ENCODE measurements at regions not wholly inside any gene's neighbourhood (a gene's known extent, or its start where the extent isn't known, plus 50 kb on each side); places are given as distances from the start of the nearest gene placed in this dataset.

DNA sequence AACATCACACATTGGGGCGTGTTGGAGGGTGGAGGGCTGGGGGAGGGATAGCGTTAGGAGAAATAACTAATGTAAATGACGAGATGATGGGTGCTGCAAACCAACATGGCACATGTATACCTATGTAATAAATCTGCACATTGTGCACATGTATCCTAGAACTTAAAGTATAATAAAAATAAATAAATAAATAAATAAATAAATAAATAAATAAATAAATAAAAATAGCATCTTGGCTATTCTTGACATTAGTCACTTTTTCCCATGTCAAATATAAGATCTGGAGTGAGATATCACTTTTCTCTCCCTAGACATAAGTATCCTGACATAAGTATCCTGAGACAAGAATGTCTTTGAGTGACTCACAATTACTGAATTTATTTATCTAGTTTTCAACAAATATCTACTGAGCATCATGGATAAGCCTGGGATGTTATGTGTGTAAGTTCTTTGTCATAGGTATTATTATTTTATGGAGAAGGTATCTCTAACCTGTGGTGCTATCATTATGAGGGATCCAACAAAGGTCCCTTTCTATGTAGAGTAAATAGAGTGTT is 691.3 kb downstream of the SORCS1 start:
- ATAC-seq (ENCODE audit: insufficient read depth, low FRiP score) (no peak), DNase-seq (no peak)
- no peaks in the 10 kb centered on the region for H3K4me1 ChIP-seq (ENCODE audit: control insufficient read depth in 5 of 5, insufficient read depth in 5 of 5, low read length in 5 of 5)
- TF ChIP-seq, protein P1, sequence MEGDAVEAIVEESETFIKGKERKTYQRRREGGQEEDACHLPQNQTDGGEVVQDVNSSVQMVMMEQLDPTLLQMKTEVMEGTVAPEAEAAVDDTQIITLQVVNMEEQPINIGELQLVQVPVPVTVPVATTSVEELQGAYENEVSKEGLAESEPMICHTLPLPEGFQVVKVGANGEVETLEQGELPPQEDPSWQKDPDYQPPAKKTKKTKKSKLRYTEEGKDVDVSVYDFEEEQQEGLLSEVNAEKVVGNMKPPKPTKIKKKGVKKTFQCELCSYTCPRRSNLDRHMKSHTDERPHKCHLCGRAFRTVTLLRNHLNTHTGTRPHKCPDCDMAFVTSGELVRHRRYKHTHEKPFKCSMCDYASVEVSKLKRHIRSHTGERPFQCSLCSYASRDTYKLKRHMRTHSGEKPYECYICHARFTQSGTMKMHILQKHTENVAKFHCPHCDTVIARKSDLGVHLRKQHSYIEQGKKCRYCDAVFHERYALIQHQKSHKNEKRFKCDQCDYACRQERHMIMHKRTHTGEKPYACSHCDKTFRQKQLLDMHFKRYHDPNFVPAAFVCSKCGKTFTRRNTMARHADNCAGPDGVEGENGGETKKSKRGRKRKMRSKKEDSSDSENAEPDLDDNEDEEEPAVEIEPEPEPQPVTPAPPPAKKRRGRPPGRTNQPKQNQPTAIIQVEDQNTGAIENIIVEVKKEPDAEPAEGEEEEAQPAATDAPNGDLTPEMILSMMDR (IDR thresholded peaks at IDR 0.05; ENCODE audit: control extremely low read depth, extremely low read depth) = no peak
- H3K27ac ChIP-seq (ENCODE audit: low read depth in 1 of 2, low read length in 1 of 2) = no peak overlapping the region
- WGBS, 2 donors = 83 to 91% methylated on average over 3 of the region's 3 CpGs
- H3K9ac ChIP-seq (ENCODE audit: insufficient read depth in 1 of 2, low read length in 2 of 2) = no peak overlapping the region
- no peak overlapping the region for H3K4me3 ChIP-seq
- no peaks in the 10 kb centered on the region for H3K27me3 ChIP-seq (ENCODE audit: control insufficient read depth in 3 of 3, insufficient read depth in 3 of 3, low read length in 2 of 3)
- no peaks in the 10 kb centered on the region for H3K36me3 ChIP-seq (ENCODE audit: control insufficient read depth in 4 of 4, insufficient read depth in 4 of 4, low read length in 4 of 4)
- no peaks in the 10 kb centered on the region for H3K9me3 ChIP-seq (ENCODE audit: control insufficient read depth in 4 of 4, insufficient read depth in 3 of 4, low read length in 3 of 4)

DNA sequence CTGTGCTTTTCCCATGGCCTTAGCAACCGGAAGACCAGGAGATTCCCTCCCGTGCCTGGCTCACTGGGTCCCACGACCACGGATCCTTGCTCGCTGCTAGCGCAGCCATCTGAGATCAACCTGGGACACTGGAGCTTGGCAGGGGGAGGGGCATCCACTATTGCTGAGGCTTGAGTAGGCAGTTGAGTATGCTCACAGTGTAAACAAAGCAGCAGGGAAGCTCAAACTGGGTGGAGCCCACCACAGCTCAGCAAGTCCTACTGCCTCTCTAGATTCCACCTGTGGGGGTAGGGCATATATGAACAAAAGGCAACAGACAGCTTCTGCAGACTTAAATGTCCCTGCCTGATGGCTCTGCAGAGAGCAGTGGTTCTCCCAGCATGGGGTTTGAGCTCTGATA is 697.0 kb downstream of the SORCS1 start:
- Histone ChIP-seq H3K27ac (ENCODE audit: low read depth in 1 of 2, low read length in 1 of 2) (no peak overlapping the region), H3K4me1 (ENCODE audit: control insufficient read depth in 5 of 5, insufficient read depth in 5 of 5, low read length in 5 of 5) (no peaks in the 10 kb centered on the region), H3K9ac (ENCODE audit: insufficient read depth in 1 of 2, low read length in 2 of 2) (no peak overlapping the region), H3K9me3 (ENCODE audit: control insufficient read depth in 4 of 4, insufficient read depth in 3 of 4, low read length in 3 of 4) (peaks cover 0 to 4% (median 1%) of the 10 kb centered on the region in 4 donors), H3K36me3 (ENCODE audit: control insufficient read depth in 4 of 4, insufficient read depth in 4 of 4, low read length in 4 of 4) (no peaks in the 10 kb centered on the region), H3K27me3 (ENCODE audit: control insufficient read depth in 3 of 3, insufficient read depth in 3 of 3, low read length in 2 of 3) (no peaks in the 10 kb centered on the region), H3K4me3 (no peak overlapping the region)
- ATAC-seq (ENCODE audit: insufficient read depth, low FRiP score) (no peak), DNase-seq (no peak)
- TF ChIP-seq, protein P1 (IDR thresholded peaks at IDR 0.05; ENCODE audit: control extremely low read depth, extremely low read depth) = no peak
- 91 to 93% methylated on average over 6 of the region's 6 CpGs for WGBS, 2 donors

DNA sequence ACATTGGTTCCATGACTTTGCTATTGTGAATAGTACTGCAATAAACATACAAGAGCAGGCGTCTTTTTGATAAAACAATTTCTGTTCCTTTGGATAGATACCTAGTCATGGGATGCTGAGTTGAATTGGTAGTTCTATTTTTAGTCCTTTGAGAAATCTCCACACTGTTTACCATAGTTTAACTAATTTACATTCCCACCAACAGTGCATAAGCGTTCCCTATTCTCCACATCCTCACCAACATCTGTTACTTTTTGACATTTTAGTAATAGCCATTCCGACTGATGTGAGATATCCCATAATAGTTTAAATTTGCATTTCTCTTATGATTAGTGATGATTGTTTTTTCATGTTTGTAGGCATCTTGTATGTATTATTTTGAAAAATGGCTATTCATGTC is 707.0 kb downstream of the SORCS1 start:
- TF ChIP-seq, protein P1 (IDR thresholded peaks at IDR 0.05; ENCODE audit: control extremely low read depth, extremely low read depth) = no peak

DNA sequence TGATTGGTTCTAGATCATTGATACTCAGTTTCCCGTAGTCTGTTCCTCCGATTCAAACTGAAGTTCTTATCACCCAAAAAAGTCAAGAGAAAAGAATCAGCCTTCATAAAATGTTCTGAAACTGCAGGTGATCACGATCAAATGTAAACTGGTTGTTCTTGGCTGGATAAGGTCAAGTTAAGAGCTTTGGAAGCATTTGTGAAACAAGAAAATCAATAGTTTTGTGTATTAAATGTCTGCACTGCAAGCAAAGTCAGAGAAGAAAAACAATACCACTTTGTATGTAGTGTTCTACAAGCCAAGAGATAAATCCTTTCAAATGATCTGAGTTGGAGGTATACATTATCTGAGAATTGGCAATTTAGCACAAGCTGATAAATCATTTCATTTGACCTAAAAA is 710.3 kb downstream of the SORCS1 start:
- no peak for DNase-seq
- no peak overlapping the region for H3K9ac ChIP-seq (ENCODE audit: insufficient read depth in 1 of 2, low read length in 2 of 2)
- no peaks in the 10 kb centered on the region for H3K27me3 ChIP-seq (ENCODE audit: control insufficient read depth in 3 of 3, insufficient read depth in 3 of 3, low read length in 2 of 3)
- no peak overlapping the region for H3K27ac ChIP-seq (ENCODE audit: low read depth in 1 of 2, low read length in 1 of 2)
- H3K4me1 ChIP-seq (ENCODE audit: control insufficient read depth in 5 of 5, insufficient read depth in 5 of 5, low read length in 5 of 5) = no peaks in the 10 kb centered on the region
- no peak overlapping the region for H3K4me3 ChIP-seq
- H3K36me3 ChIP-seq (ENCODE audit: control insufficient read depth in 4 of 4, insufficient read depth in 4 of 4, low read length in 4 of 4) = no peaks in the 10 kb centered on the region
- TF ChIP-seq, protein P1 (IDR thresholded peaks at IDR 0.05; ENCODE audit: control extremely low read depth, extremely low read depth) = no peak
- ATAC-seq (ENCODE audit: insufficient read depth, low FRiP score) = no peak
- H3K9me3 ChIP-seq (ENCODE audit: control insufficient read depth in 4 of 4, insufficient read depth in 3 of 4, low read length in 3 of 4) = no peaks in the 10 kb centered on the region
- 86 to 90% methylated on average over 3 of the region's 3 CpGs for WGBS, 2 donors

More for the DNA sequence above, 707.0 kb downstream of the SORCS1 start:
- H3K4me3 ChIP-seq = no peak overlapping the region
- H3K4me1 ChIP-seq (ENCODE audit: control insufficient read depth in 5 of 5, insufficient read depth in 5 of 5, low read length in 5 of 5) = no peaks in the 10 kb centered on the region
- H3K36me3 ChIP-seq (ENCODE audit: control insufficient read depth in 4 of 4, insufficient read depth in 4 of 4, low read length in 4 of 4) = no peaks in the 10 kb centered on the region
- no peak for DNase-seq
- WGBS, 2 donors = 87 to 90% methylated on average over 3 of the region's 3 CpGs
- H3K9me3 ChIP-seq (ENCODE audit: control insufficient read depth in 4 of 4, insufficient read depth in 3 of 4, low read length in 3 of 4) = no peaks in the 10 kb centered on the region
- H3K9ac ChIP-seq (ENCODE audit: insufficient read depth in 1 of 2, low read length in 2 of 2) = no peak overlapping the region
- no peaks in the 10 kb centered on the region for H3K27me3 ChIP-seq (ENCODE audit: control insufficient read depth in 3 of 3, insufficient read depth in 3 of 3, low read length in 2 of 3)
- ATAC-seq (ENCODE audit: insufficient read depth, low FRiP score) = no peak
- no peak overlapping the region for H3K27ac ChIP-seq (ENCODE audit: low read depth in 1 of 2, low read length in 1 of 2)

Data from lung (tissue), 11 donors.